NCI-H1092 treated with DMSO at 0.1 percent for 48 hours (cell line): ENCODE measurements at regions not wholly inside any gene's neighbourhood (a gene's known extent, or its start where the extent isn't known, plus 50 kb on each side); places are given as distances from the start of the nearest gene placed in this dataset.
"Not testable (repeated sequence)": the region's sequence is repeated elsewhere in the genome, so short reads cannot be mapped to it uniquely, and the experiment has no call there.

Experiments used
- DNase-seq: peaks from one replicate; lab custom pipeline; 2025; lab: John Stamatoyannopoulos, UW

DNA sequence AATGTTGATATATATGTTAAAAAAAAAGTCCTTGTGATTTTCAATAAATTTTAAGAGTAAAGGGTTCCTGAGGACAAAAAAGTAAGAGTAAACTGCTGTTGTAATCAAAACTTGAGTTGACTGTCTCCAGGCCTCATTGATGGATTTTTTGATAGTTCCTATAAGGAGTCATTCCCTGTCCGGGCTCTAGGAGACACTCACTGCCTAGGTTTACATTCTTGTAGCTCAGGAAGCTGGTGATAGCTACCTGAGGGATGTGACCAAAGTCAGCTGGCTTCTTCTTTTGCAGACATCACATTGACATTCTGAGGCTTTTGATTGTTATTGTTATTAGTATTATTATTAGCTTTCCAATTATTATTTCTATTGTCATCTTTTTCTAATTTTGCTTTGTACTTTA is 116.5 kb upstream of the FBXL7 start:
- no peak for DNase-seq

- DNase-seq: no peak
These were observed 117.0 kb upstream of the FBXL7 start for GRCh38 chr5:15383021-15383420.

DNA sequence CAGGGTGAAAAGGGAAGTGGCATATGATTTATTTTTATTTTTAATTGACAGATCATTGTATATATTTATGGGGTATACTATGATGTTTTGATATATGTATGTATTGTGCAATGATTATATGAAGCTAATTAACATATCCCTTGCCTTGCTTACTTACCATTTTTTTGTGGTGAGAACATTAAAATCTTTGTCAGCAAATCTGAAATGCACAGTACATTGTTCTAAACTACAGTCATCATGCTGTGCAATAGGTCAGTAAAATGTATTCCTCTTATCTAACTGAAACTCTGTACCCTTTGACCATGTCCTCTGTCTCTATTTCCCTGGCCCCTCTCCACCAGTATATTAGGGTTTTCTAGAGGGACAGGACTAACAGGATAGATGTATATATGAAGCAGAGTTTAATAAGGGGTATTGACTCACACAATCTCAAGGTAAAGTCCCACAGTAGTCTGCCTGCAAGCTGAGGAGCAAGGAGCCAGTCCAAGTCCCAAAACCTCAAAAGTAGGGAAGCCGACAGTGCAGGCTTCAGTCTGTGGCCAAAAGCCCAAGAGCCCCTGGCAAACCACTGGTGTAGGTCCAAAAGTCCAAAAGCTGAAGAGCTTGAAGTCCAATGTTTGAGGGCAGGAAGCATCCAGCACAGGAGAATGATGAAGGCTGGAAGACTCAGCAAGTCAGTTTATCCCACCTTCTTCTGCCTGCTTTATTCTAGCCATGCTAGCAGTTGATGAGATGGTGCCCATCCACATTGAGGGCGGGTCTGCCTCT is 122.2 kb upstream of the FBXL7 start:
- DNase-seq: no peak

DNA sequence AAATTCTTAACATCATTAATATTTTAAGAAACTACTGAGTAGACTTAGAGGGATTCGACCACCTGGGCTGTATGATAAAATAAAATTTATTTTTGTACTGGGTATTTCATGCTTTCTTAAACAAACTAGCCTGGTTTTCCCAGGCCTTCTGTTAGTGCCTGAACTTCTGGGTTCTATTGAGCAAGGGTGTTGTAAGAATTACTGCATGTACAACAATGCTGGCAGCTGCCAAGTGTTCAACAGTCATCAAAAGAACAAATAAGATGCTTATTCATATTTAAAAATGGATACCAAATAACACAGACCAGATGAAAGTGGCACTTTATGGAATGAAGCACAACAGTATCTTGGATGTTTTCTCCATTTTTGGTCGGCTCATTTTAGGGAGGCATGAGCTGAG is 123.2 kb upstream of the FBXL7 start:
- no peak for DNase-seq

DNA sequence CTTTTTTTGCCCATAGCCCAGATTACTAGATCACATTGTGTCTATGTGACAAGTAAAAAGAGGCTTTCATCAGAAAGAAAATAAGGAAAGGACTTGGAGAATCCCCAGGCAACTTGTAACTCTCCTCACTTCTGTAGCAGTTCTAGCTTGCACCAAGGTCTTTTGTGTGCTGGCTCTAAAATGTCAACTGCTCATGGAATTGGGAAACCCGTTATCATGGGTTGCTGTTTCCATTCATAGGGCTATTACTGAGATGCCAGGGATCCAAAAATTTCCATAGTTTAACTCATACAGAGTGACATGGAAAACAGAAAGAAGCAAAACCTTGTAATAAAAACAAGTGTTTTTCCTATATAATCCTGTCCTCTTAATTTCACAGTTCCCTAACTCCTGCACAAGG is 123.9 kb upstream of the FBXL7 start:
- no peak for DNase-seq

GRCh38 chr5:15375559-15375958 is 124.4 kb upstream of the FBXL7 start:
- DNase-seq: no peak

GRCh38 chr5:15374886-15375285 is 125.1 kb upstream of the FBXL7 start:
- DNase-seq: no peak

DNA sequence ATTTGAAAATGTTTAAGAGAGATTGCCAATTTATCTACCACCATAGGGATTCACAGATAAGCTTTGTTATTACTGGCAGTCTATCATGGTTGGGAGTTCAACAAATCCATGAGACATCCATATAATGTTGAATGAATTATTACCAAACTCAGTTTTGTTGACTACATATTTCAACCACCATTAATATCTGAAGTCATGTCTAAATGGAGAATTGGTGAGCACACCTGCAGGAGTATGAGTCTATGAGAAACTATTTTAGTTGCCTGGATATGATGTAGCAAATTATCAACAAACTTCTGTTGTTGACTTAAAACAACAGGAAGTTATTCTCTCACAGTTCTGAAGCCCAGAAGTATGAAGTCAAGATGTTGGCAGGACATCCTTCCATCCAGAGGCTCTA is 126.8 kb upstream of the FBXL7 start:
- DNase-seq: no peak

DNA sequence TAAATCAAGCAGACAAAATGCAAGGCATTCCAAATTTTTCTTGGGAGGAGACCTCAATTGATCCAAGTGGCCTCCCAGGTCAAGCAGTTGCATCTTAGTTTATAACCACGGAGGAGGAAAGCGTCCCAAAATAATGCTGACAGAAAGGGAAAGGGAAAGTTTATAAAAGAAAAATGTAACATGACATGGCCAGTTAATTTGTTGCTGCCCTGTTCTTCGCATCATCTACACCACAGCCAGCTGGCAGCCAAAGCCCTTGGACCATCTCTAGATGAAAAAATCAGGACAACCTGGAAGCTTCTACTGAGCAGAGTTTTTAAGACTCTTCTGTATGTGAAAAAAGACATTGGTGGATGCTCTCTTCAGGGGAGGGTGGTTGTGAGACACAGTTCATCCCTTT is 128.8 kb upstream of the FBXL7 start:
- no peak for DNase-seq

DNA sequence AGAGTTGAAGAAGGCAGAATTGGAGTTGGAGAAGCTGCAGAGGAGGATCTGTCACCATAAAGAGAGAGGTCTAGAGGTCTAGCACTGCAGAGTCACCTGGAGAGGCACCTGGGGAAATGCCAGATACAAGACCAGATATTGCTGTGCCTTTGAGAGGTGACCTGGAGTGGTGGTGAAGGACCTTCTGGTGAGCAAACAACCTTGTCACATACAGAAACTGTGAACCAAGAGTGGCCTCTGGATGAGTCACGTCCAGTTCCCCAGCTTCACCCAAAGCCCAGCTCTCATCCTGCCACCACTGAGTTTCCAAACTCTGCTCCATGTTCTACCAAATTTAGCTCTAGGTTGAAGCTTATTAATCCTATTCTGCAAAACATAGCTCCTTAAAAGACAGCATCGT is 131.1 kb upstream of the FBXL7 start:
- DNase-seq: no peak

DNA sequence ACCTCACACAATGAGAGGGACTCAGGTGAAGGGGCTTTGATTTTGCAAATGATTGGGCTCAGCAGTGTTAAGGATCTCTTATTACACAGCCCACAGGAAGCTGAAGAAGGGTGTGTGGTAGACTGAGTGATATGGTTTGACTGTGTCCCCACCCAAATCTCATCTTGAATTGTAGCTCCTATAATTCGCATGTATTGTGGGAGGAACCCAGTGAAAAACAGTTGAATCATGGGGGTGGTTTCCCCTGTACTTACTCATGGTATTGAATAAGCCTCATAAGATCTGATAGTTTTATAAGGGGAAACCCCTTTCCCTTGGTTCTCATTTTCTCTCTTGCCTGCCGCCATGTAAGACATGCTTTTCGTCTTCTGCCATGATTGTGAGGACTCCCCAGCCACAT is 132.5 kb upstream of the FBXL7 start:
- no peak for DNase-seq

- DNase-seq: no peak
These were observed 133.1 kb upstream of the FBXL7 start for GRCh38 chr5:15366676-15367391.

GRCh38 chr5:15365070-15365469 is 134.9 kb upstream of the FBXL7 start:
- no peak for DNase-seq

GRCh38 chr5:15363601-15364000 is 136.4 kb upstream of the FBXL7 start:
- no peak for DNase-seq

DNA sequence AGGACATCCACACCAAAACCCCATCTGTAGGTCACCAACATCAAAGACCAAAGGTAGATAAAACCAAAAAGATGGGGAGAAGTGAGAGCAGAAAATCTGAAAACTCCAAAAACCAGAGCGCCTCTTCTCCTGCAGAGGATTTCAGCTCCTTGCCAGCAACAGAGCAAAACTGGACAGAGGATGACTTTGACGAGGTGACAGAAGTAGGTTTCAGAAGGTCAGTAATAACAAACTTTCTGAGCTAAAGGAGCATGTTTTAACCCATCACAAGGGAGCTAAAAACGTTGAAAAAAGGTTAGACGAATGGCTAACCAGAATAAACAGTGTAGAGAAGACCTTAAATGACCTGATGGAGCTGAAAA is 142.9 kb upstream of the FBXL7 start:
- DNase-seq: not testable (repeated sequence)

DNA sequence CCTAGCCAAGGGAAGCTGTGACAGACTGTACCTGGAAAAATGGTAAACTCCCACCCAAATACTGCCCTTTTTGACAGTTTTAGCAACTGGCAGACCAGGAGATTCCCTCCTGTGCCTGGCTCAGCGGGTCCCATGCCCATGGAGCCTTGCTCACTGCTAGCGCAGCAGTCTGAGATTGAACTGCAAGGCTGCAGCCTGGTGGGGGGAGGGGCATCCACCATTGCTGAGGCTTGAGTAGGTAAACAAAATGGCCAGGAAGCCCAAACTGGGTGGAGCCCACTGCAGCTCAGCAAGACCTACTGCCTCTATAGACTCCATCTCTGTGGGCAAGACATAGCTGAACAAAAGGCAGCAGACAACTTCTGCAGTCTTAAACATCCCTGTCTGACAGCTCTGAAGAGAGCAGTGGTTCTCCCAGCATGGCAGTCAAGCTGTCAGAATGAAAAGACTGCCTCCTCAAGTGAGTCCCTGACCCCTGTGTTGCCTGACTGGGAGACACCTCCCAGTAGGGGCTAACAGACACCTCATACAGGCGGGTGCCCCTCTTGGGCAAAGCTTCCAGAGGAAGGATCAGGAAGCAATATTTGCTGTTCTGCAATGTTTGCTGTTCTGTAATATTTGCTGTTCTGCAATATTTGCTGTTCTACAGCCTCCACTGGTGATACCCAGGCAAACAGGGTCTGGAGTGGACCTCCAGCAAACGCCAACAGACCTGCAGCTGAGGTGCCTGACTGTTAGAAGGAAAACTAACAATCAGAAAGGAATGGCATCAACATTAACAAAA is 143.5 kb upstream of the FBXL7 start:
- not testable (repeated sequence) for DNase-seq

DNA sequence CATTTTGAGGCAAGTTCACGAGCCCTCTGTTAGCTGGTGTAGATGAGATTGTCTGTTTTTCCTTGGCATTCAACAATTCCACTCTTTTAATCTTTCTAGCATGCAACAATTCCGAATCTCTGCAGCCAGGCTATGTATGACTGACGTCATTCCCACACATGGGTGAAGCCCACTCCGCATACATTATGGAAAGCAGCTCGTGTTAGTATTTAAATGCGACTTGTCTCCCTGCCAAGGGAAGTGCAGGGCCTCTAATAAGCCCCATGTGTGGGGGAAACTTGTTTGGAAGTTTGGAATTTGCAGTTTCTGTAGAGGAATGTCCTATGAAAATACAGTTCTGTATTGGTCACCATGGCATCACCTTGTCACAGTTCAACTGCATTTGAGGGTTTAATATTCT is 146.0 kb upstream of the FBXL7 start:
- no peak for DNase-seq

GRCh38 chr5:15353086-15353645 is 146.8 kb upstream of the FBXL7 start:
- no peak for DNase-seq

- DNase-seq: no peak
These were observed 149.4 kb upstream of the FBXL7 start for GRCh38 chr5:15350614-15351013.

DNA sequence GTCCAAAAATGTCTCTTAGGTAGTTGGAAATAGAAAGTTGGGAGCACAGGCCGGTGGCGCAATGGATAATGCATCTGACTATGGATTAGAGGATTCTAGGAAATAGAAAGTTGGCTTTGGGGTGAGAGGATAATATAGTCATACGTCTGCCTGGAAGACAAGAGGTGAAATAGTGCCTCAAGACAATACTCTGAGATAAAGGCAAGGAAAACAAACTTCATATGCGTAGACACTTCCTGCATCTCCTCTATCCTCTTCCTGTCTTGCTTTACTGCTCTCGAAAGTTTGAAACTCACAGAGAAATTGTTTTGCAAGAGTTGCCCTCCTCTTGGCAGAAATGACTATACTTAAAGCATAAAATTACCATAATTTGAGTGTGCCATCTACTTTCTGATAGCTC is 153.2 kb upstream of the FBXL7 start:
- DNase-seq: no peak

GRCh38 chr5:15344954-15345353 is 155.0 kb upstream of the FBXL7 start:
- DNase-seq: no peak

DNA sequence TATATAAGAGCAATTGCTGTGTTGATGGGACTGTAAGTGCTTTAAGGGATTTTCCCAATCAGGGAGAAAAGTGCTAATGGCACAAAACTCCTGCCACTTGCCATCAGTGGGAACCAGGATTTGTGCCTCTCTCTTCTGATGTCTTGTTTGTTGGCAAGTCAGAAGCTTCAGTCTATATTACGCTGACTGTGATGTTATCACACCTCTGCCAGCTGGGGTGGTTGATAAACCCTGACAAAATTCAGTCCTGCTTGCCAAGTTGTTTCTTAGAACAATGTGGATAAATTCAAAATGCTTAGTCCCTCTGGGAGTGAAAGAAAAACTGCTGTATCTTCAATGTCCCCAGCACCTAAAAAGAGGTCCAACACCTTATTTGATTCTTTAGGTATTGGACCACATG is 161.4 kb upstream of the FBXL7 start:
- no peak for DNase-seq
